ENCODE measurements at regions not wholly inside any gene's neighbourhood (a gene's known extent, or its start where the extent isn't known, plus 50 kb on each side); places are given as distances from the start of the nearest gene placed in this dataset.

DNA sequence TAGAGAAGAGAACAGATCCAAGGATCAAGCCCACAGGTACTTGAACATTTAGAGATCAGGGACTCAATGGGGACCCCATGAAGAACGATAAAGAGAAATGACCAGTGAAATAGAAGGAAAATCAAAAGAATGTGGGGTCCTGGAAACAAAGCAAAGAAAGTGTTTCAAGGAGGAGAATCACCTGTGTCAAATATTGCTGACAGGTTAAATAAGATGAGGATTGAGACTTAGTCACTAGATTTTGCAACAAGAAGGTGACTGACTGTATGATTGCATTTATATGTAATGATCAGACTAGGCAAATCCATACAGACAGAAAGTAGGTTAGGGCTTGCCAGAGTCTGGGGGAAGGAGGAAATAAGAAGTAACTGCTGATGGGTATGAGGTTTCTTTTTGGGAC lies 254.9 kb upstream of the NPY start:
- no peak for TF ChIP-seq EP300 (IDR thresholded peaks at IDR 0.05)
- no peak for TF ChIP-seq POLR2A (IDR thresholded peaks at IDR 0.05)
- TF ChIP-seq, protein P1, sequence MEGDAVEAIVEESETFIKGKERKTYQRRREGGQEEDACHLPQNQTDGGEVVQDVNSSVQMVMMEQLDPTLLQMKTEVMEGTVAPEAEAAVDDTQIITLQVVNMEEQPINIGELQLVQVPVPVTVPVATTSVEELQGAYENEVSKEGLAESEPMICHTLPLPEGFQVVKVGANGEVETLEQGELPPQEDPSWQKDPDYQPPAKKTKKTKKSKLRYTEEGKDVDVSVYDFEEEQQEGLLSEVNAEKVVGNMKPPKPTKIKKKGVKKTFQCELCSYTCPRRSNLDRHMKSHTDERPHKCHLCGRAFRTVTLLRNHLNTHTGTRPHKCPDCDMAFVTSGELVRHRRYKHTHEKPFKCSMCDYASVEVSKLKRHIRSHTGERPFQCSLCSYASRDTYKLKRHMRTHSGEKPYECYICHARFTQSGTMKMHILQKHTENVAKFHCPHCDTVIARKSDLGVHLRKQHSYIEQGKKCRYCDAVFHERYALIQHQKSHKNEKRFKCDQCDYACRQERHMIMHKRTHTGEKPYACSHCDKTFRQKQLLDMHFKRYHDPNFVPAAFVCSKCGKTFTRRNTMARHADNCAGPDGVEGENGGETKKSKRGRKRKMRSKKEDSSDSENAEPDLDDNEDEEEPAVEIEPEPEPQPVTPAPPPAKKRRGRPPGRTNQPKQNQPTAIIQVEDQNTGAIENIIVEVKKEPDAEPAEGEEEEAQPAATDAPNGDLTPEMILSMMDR (IDR thresholded peaks at IDR 0.05), result no peak
- no peak for TF ChIP-seq POLR2AphosphoS5 (IDR thresholded peaks at IDR 0.05)
- DNase-seq, result no peak
- H3K27ac ChIP-seq, result no peak overlapping the region
- no peaks in the 10 kb centered on the region for H3K9me3 ChIP-seq
- H3K4me3 ChIP-seq, result no peak overlapping the region
- no peaks in the 10 kb centered on the region for H3K4me1 ChIP-seq
- H3K36me3 ChIP-seq, result no peaks in the 10 kb centered on the region
- no peaks in the 10 kb centered on the region for H3K27me3 ChIP-seq
- intact Hi-C loops (cut with DNase I; ENCODE audit: low total_unique reads), result no loop called here
- 83 to 96% (median 90%) methylated on average over 1 of the region's 1 CpG for WGBS, 5 donors

DNA sequence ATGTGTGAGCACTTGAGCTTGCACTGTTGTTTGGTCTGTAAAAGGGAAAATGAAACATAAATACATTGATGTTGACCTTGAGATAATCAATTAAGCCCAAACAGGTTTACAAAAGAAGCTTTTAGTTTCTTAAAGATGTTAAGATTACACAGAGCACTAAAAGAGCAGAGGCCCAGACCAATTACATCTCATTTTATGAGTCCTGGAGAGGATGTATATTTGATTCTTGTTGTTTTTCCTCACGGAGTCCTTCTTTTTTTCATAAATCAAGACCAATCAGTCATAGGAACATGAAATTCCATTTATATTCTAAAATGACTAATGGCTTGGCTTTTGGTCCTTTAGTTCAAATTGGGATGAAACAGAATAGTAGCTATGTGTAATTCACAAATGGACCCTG lies 249.7 kb upstream of the NPY start:
- no peaks in the 10 kb centered on the region for H3K27me3 ChIP-seq
- no peak for DNase-seq
- H3K36me3 ChIP-seq, result no peaks in the 10 kb centered on the region
- intact Hi-C loops (cut with DNase I; ENCODE audit: low total_unique reads), result no loop called here
- TF ChIP-seq POLR2AphosphoS5 (IDR thresholded peaks at IDR 0.05) (no peak), EP300 (IDR thresholded peaks at IDR 0.05) (no peak), POLR2A (IDR thresholded peaks at IDR 0.05) (no peak)
- TF ChIP-seq, protein P1 (IDR thresholded peaks at IDR 0.05), result no peak
- H3K4me1 ChIP-seq, result no peaks in the 10 kb centered on the region
- no peak overlapping the region for H3K27ac ChIP-seq
- WGBS, 5 donors, result 39 to 54% (median 47%) methylated on average over 1 of the region's 1 CpG
- no peak overlapping the region for H3K4me3 ChIP-seq
- H3K9me3 ChIP-seq, result no peaks in the 10 kb centered on the region

DNA sequence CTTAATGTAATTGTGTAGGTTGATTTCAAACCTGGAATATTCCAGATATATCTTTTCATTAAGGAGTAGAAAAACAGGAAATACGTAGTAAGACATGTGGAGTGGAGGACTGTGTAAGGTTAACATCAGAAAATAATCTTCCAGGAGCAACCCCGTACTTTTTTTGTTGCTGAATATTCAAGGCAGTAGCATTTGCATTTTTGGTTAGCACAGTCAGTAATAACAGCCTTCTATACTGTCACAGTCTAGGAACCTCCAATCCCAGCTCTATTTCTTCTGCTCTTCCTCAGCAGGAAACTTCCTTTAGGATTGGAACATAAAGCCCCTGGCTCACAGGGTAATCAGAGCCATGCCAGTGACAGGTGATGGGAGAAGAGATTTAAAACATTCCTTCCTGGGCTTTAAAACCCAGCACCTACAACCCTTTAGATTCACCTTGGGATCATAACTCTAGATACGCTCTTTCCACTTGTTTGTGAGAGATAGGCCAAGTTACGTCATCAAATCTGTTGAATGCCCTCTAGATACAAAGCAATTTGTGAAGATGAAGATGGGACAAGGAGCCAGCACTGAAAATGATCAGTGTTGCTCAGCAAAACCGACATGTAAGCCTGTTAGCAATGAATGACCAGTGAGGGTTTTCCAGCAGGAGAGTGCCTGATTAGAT lies 248.5 kb upstream of the NPY start:
- TF ChIP-seq EP300 (IDR thresholded peaks at IDR 0.05), result no peak
- no peak for TF ChIP-seq POLR2AphosphoS5 (IDR thresholded peaks at IDR 0.05)
- TF ChIP-seq, protein P1 (IDR thresholded peaks at IDR 0.05), result no peak
- TF ChIP-seq POLR2A (IDR thresholded peaks at IDR 0.05), result no peak
- Histone ChIP-seq H3K27me3 (no peaks in the 10 kb centered on the region), H3K27ac (no peak overlapping the region), H3K4me1 (no peaks in the 10 kb centered on the region), H3K36me3 (no peaks in the 10 kb centered on the region), H3K4me3 (no peak overlapping the region), H3K9me3 (no peaks in the 10 kb centered on the region)
- intact Hi-C loops (cut with DNase I; ENCODE audit: low total_unique reads), result no loop called here
- no peak for DNase-seq
- 81 to 87% (median 84%) methylated on average over 5 of the region's 5 CpGs for WGBS, 5 donors

DNA sequence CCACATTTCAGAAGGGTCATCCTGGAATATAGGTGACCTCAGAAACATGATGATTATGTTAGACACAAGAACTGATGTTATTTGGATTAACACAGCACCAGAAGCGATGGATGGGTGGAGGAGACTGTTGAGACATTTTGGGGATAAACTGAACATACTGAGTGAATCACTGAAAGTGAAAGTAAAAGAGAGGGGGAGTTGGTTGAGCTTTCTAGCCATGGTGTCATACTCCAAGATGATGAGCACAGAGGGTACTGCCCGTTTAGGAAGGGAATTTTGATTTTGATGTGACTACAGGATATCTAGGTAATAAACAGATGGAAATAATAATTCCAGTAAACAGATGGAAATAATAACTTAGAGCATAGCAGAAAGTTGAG lies 248.0 kb upstream of the NPY start:
- Histone ChIP-seq H3K36me3 (no peaks in the 10 kb centered on the region), H3K4me3 (no peak overlapping the region), H3K4me1 (no peaks in the 10 kb centered on the region), H3K27me3 (no peaks in the 10 kb centered on the region), H3K9me3 (no peaks in the 10 kb centered on the region), H3K27ac (no peak overlapping the region)
- intact Hi-C loops (cut with DNase I; ENCODE audit: low total_unique reads), result no loop called here
- no peak for DNase-seq
- TF ChIP-seq POLR2AphosphoS5 (IDR thresholded peaks at IDR 0.05) (no peak), POLR2A (IDR thresholded peaks at IDR 0.05) (no peak), EP300 (IDR thresholded peaks at IDR 0.05) (no peak)
- TF ChIP-seq, protein P1 (IDR thresholded peaks at IDR 0.05), result no peak
- 69 to 89% (median 80%) methylated on average over 2 of the region's 2 CpGs for WGBS, 5 donors
